ENCODE measurements at regions not wholly inside any gene's neighbourhood (a gene's known extent, or its start where the extent isn't known, plus 50 kb on each side); places are given as distances from the start of the nearest gene placed in this dataset.
A peak's percentile ranks its signal among the peaks of the same experiment; 100 is the strongest.

DNA sequence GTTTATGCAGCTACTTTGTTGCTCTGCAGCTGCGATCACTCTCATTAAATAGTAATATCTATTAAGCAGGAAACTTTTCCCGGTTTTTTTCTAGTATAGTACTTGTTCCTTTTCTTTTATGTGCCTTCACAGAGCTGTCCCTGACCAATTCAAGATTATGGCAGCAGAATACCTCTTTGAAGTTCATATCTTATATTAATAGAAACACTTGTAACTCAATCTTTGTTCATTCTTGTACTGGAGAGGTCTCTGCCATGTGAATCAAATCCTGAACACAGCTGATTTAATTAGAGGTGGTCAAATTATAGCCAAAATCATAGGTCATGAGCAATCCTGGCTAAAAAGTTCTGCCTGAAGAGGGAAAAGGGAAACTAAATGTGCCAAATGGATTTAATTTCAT lies 399.0 kb upstream of the ARHGEF26 start:
- Histone ChIP-seq H2AFZ (no peak overlapping the region), H3K9me2 (replicated peaks; ENCODE audit: insufficient read depth) (no peaks in the 10 kb centered on the region), H3K27ac (no peak overlapping the region), H3K4me1 (ENCODE audit: insufficient read depth) (no peaks in the 10 kb centered on the region), H4K20me1 (ENCODE audit: insufficient read depth, poor library complexity, severe bottlenecking) (no peaks in the 10 kb centered on the region), H3K4me2 (no peak overlapping the region), H3K4me3 (no peak overlapping the region), H3K36me3 (replicated peaks; ENCODE audit: insufficient read depth, low read depth) (no peaks in the 10 kb centered on the region), H3K79me2 (no peaks in the 10 kb centered on the region), H3K27me3 (no peaks in the 10 kb centered on the region), H3K9me3 (ENCODE audit: low read depth) (no peaks in the 10 kb centered on the region)
- WGBS (ENCODE audit: low lambda C conversion rate, missing lambda C conversion rate) = 84% methylated on average over 2 of the region's 2 CpGs
- TF ChIP-seq EZH2phosphoT487 (IDR thresholded peaks at IDR 0.05; ENCODE audit: low read depth, severe bottlenecking, unreplicated experiment) (no peak), EZH2 (IDR thresholded peaks at IDR 0.05; ENCODE audit: borderline replicate concordance) (no peak)
- TF ChIP-seq, protein P1, sequence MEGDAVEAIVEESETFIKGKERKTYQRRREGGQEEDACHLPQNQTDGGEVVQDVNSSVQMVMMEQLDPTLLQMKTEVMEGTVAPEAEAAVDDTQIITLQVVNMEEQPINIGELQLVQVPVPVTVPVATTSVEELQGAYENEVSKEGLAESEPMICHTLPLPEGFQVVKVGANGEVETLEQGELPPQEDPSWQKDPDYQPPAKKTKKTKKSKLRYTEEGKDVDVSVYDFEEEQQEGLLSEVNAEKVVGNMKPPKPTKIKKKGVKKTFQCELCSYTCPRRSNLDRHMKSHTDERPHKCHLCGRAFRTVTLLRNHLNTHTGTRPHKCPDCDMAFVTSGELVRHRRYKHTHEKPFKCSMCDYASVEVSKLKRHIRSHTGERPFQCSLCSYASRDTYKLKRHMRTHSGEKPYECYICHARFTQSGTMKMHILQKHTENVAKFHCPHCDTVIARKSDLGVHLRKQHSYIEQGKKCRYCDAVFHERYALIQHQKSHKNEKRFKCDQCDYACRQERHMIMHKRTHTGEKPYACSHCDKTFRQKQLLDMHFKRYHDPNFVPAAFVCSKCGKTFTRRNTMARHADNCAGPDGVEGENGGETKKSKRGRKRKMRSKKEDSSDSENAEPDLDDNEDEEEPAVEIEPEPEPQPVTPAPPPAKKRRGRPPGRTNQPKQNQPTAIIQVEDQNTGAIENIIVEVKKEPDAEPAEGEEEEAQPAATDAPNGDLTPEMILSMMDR (IDR thresholded peaks at IDR 0.05; ENCODE audit: poor library complexity) = no peak
- no peak for DNase-seq (ENCODE audit: low spot score)

DNA sequence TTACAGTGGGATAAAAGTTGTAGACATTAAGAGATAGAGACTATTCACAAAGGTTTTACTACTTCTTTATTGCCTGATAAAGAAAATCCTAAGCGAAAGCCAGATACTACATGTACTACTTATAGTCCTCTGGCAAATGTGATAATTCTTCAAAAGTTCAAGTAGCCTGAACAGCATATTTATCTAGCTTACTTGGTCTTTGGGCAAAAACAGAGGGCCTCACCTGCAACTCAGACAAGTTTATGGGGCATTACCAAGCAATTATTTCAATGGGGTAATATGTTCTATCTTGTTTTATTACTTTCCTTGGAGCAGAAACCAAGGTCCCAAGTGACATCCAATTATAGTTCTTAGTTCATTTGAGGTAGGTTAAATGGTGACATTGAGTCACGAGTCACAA lies 390.1 kb upstream of the ARHGEF26 start:
- Histone ChIP-seq H2AFZ (no peak overlapping the region), H3K9me3 (ENCODE audit: low read depth) (peaks cover 7% of the 10 kb centered on the region), H4K20me1 (ENCODE audit: insufficient read depth, poor library complexity, severe bottlenecking) (no peaks in the 10 kb centered on the region), H3K79me2 (no peaks in the 10 kb centered on the region), H3K4me1 (ENCODE audit: insufficient read depth) (peaks cover 7% of the 10 kb centered on the region), H3K36me3 (replicated peaks; ENCODE audit: insufficient read depth, low read depth) (no peaks in the 10 kb centered on the region), H3K27me3 (no peaks in the 10 kb centered on the region), H3K4me3 (no peak overlapping the region), H3K9me2 (replicated peaks; ENCODE audit: insufficient read depth) (no peaks in the 10 kb centered on the region), H3K27ac (no peak overlapping the region), H3K4me2 (no peak overlapping the region)
- 45% methylated on average over 2 of the region's 2 CpGs for WGBS (ENCODE audit: low lambda C conversion rate, missing lambda C conversion rate)
- peak; percentile 93 for TF ChIP-seq EZH2phosphoT487 (IDR thresholded peaks at IDR 0.05; ENCODE audit: low read depth, severe bottlenecking, unreplicated experiment)
- no peak for TF ChIP-seq EZH2 (IDR thresholded peaks at IDR 0.05; ENCODE audit: borderline replicate concordance)
- peak; percentile 13 for DNase-seq (ENCODE audit: low spot score)

DNA sequence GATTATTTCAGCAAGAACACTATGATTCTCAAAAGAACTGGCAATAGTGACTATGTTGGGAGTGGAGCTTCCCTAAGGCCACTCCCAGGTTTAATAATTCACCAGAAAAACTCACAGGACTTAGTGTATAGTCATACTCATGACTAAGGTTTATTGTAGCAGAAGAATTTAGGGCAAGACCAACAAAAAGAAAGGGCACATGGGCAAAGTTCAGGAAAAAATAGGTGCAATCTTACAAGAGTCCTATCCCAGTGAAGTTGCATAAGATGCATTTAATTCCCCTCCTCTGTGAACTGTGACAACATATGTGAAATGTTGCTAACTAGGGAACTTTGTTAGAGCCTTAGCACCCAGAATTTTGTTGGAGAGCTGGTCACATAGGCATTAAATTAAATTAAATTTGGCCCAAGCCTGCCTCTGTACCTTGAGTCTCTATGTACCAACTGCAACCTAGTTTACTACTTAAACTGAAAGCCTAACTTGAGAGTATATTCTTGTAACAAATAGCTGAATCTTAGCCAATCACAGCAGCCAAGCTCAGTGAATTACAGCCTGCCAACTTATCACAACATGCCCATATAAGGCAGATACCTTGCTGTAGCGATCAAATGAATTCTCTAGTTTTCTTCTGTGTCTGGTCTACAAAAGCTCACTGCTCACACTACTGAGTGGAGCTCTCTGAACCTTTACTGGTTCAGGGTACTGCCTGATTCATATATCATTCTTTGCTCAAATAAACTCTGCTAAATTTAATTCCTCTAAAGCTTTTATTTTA lies 386.2 kb upstream of the ARHGEF26 start:
- 96% methylated on average over 1 of the region's 1 CpG for WGBS (ENCODE audit: low lambda C conversion rate, missing lambda C conversion rate)
- Histone ChIP-seq H3K9me3 (ENCODE audit: low read depth) (peaks cover 7% of the 10 kb centered on the region), H3K79me2 (no peaks in the 10 kb centered on the region), H3K27me3 (no peaks in the 10 kb centered on the region), H3K9me2 (replicated peaks; ENCODE audit: insufficient read depth) (no peaks in the 10 kb centered on the region), H4K20me1 (ENCODE audit: insufficient read depth, poor library complexity, severe bottlenecking) (no peaks in the 10 kb centered on the region), H3K4me3 (no peak overlapping the region), H3K27ac (peak overlapping the region; percentile 93), H2AFZ (no peak overlapping the region), H3K36me3 (replicated peaks; ENCODE audit: insufficient read depth, low read depth) (no peaks in the 10 kb centered on the region), H3K4me1 (ENCODE audit: insufficient read depth) (peaks cover 7% of the 10 kb centered on the region), H3K4me2 (peak overlapping the region; percentile 40)
- peak; percentile 73 for DNase-seq (ENCODE audit: low spot score)
- TF ChIP-seq EZH2 (IDR thresholded peaks at IDR 0.05; ENCODE audit: borderline replicate concordance) (no peak), EZH2phosphoT487 (IDR thresholded peaks at IDR 0.05; ENCODE audit: low read depth, severe bottlenecking, unreplicated experiment) (no peak)
- TF ChIP-seq, protein P1 (IDR thresholded peaks at IDR 0.05; ENCODE audit: poor library complexity) = no peak

DNA sequence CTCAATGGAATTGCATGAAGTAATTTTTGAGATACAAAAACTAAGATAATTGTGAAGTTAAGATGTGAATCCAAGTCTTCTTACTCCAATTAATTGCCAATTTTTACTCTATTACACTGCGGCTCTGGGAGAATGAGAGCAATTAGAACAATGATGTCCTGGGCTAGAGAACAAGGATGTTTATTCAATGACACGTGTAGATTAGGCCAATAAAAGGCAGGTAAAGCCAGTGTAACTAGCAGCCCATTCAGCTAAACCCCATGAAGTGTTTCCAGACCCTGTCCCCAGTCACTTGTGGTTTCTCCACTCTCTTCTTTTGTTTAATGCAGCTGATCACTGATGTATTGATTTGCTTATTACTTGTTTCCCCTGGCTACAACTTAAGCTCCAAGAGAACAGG lies 381.1 kb upstream of the ARHGEF26 start:
- Histone ChIP-seq H3K36me3 (replicated peaks; ENCODE audit: insufficient read depth, low read depth) (no peaks in the 10 kb centered on the region), H3K9me2 (replicated peaks; ENCODE audit: insufficient read depth) (no peaks in the 10 kb centered on the region), H4K20me1 (ENCODE audit: insufficient read depth, poor library complexity, severe bottlenecking) (no peaks in the 10 kb centered on the region), H2AFZ (no peak overlapping the region), H3K4me3 (no peak overlapping the region), H3K27me3 (no peaks in the 10 kb centered on the region), H3K27ac (no peak overlapping the region), H3K4me1 (ENCODE audit: insufficient read depth) (peaks cover 7% of the 10 kb centered on the region), H3K9me3 (ENCODE audit: low read depth) (no peaks in the 10 kb centered on the region), H3K79me2 (no peaks in the 10 kb centered on the region), H3K4me2 (no peak overlapping the region)
- no peak for TF ChIP-seq EZH2 (IDR thresholded peaks at IDR 0.05; ENCODE audit: borderline replicate concordance)
- TF ChIP-seq, protein P1 (IDR thresholded peaks at IDR 0.05; ENCODE audit: poor library complexity) = no peak
- TF ChIP-seq EZH2phosphoT487 (IDR thresholded peaks at IDR 0.05; ENCODE audit: low read depth, severe bottlenecking, unreplicated experiment) = no peak
- WGBS (ENCODE audit: low lambda C conversion rate, missing lambda C conversion rate) = 47% methylated on average over 2 of the region's 2 CpGs
- DNase-seq (ENCODE audit: low spot score) = no peak
